GM12878 (cell line): ENCODE measurements at regions not wholly inside any gene's neighbourhood (a gene's known extent, or its start where the extent isn't known, plus 50 kb on each side); places are given as distances from the start of the nearest gene placed in this dataset.

Experiments used
- ATAC-seq: fragments of 200-7000 bp; cut with Tn5 transposase; 3 replicates; pipeline ENCODE4 v1.9.1; 2020; ENCODE audit warnings: mild to moderate bottlenecking, moderate library complexity
- BruUV-seq: library from RNA; stranded (reverse); fragments of 400-500 nt; replicated peaks from 2 replicates; lab custom pipeline; 2021; lab: Mats Ljungman, UMichigan
- CTCF ChIA-PET: fragments of 300-600 bp; sonication (Branson Sonifier 250); formaldehyde crosslinking; extraction: SDS; loops from one replicate; lab custom pipeline; 2021; ENCODE audit warnings: inconsistent platforms; lab: Yijun Ruan, JAX
- POLR2A ChIA-PET: fragments of 350-600 bp; formaldehyde crosslinking; extraction: SDS; loops from one replicate; lab custom pipeline; 2021; ENCODE audit warnings: inconsistent platforms; lab: Charles Lee
- RAD21 ChIA-PET: fragments of 300-600 bp; sonication (Branson Sonifier 250); formaldehyde crosslinking; loops from one replicate; lab custom pipeline; 2023; ENCODE audit warnings: antibody characterized with exemption; ENCODE audit not compliant: unreplicated experiment; lab: Charles Lee
- SMC1A ChIA-PET: fragments of 300-600 bp; sonication (Branson Sonifier 250); formaldehyde crosslinking; loops from one replicate; lab custom pipeline; 2023; ENCODE audit not compliant: unreplicated experiment, uncharacterized antibody; lab: Charles Lee
- DNase-seq: peaks from one replicate; pipeline ENCODE4 v3.0.0-alpha.2; 2011; ENCODE audit warnings: low read depth, low spot score
- FAIRE-seq: peaks from 3 replicates; lab custom pipeline; 2011; peaks lifted over from hg19 to GRCh38; lab: Jason Lieb, UNC
- H2AFZ ChIP-seq: 2 replicates; pipeline ENCODE4 v1.6.0; 2011; ENCODE audit warnings: low read depth, low read length, control low read depth; ENCODE audit not compliant: control insufficient read depth
- H3K27ac ChIP-seq: 2 replicates; pipeline ENCODE4 v1.5.1; 2011; ENCODE audit warnings: control low read depth; ENCODE audit not compliant: control insufficient read depth, insufficient read depth
- H3K27me3 ChIP-seq, 2 experiments: replicated peaks in 1 of 2; 2 replicates each; pipeline versions ENCODE4 v1.6.0 to v1.6.1; 2011; ENCODE audit warnings: low read length in 1 of 2; ENCODE audit not compliant: control insufficient read depth in 2 of 2, insufficient read depth in 2 of 2
- H3K36me3 ChIP-seq, 2 experiments: 2 replicates each; pipeline ENCODE4 v1.5.1; 2011; ENCODE audit warnings: low read length in 1 of 2; ENCODE audit not compliant: control insufficient read depth in 2 of 2, insufficient read depth in 2 of 2
- H3K4me1 ChIP-seq: 2 replicates; pipeline ENCODE4 v1.6.1; 2011; ENCODE audit warnings: mild to moderate bottlenecking, low read length, moderate library complexity, mixed read lengths; ENCODE audit not compliant: control insufficient read depth, insufficient read depth
- H3K4me2 ChIP-seq: 2 replicates; pipeline ENCODE4 v1.6.0; 2011; ENCODE audit warnings: control low read depth; ENCODE audit not compliant: control insufficient read depth, insufficient read depth
- H3K4me3 ChIP-seq: fragments of 200-600 bp; sonication (generic); 2 replicates; pipeline ENCODE4 v1.5.1; 2016
- H3K79me2 ChIP-seq: 2 replicates; pipeline ENCODE4 v1.6.0; 2011; ENCODE audit warnings: low read length; ENCODE audit not compliant: control insufficient read depth, insufficient read depth
- H3K9ac ChIP-seq: 2 replicates; pipeline ENCODE4 v1.8.0; 2011; ENCODE audit warnings: low read length, control low read depth, mixed read lengths; ENCODE audit not compliant: control insufficient read depth, insufficient read depth
- H3K9me3 ChIP-seq: replicated peaks from 3 replicates; pipeline ENCODE4 v1.5.1; 2011; ENCODE audit warnings: mild to moderate bottlenecking, low read length; ENCODE audit not compliant: control insufficient read depth, insufficient read depth
- H4K20me1 ChIP-seq: 2 replicates; pipeline ENCODE4 v1.6.0; 2011; ENCODE audit not compliant: control insufficient read depth, insufficient read depth
- BACH1 ChIP-seq: fragments of 450-650 bp; IDR thresholded peaks from 2 replicates; pipeline ENCODE4 v1.6.1; 2017; ENCODE audit warnings: mild to moderate bottlenecking, borderline replicate concordance
- BCL11A ChIP-seq: IDR thresholded peaks from 2 replicates; pipeline ENCODE4 v1.6.1; 2011; ENCODE audit warnings: low read depth, low read length
- BHLHE40 ChIP-seq, 2 experiments: fragments of 450-650 bp in 1 of 2; IDR thresholded peaks; 2 replicates each; pipeline ENCODE4 v1.6.1; 2011 to 2017; ENCODE audit warnings: low read depth in 2 of 2, borderline replicate concordance in 1 of 2, improper control_type of control experiment in 1 of 2, low read length in 1 of 2, mild to moderate bottlenecking in 1 of 2
- CBX5 ChIP-seq: sonication (generic); IDR thresholded peaks from 2 replicates; pipeline ENCODE4 v1.6.1; 2016; ENCODE audit warnings: low read depth, moderate library complexity, mild to moderate bottlenecking, inconsistent platforms
- EED ChIP-seq: sonication (generic); IDR thresholded peaks from 2 replicates; pipeline ENCODE4 v1.6.1; 2016; ENCODE audit warnings: antibody characterized with exemption, low read depth
- IKZF2 ChIP-seq, 2 experiments: fragments of 450-650 bp; IDR thresholded peaks; 2 replicates each; pipeline ENCODE4 v1.6.1; 2017; ENCODE audit warnings: mild to moderate bottlenecking in 2 of 2, moderate library complexity in 2 of 2
- KAT2A ChIP-seq: conservative IDR thresholded peaks from 2 replicates; pipeline ENCODE4 v1.6.1; 2011; ENCODE audit warnings: low read depth, low read length; ENCODE audit not compliant: control insufficient read depth
- MXI1 ChIP-seq: fragments of 150-350 bp; IDR thresholded peaks from 2 replicates; pipeline ENCODE4 v1.6.1; 2011; ENCODE audit warnings: low read depth, mild to moderate bottlenecking, inconsistent platforms, low read length, improper control_type of control experiment
- NFXL1 ChIP-seq: fragments of 450-650 bp; IDR thresholded peaks from 2 replicates; pipeline ENCODE4 v1.6.1; 2017; ENCODE audit warnings: antibody characterized with exemption, mild to moderate bottlenecking, borderline replicate concordance
- POLR2AphosphoS5 ChIP-seq: IDR thresholded peaks from 2 replicates; pipeline ENCODE4 v1.6.1; 2011; ENCODE audit warnings: mild to moderate bottlenecking, low read length, inconsistent platforms
- PRDM15 ChIP-seq: fragments of 450-650 bp; formaldehyde crosslinking; IDR thresholded peaks from 2 replicates; pipeline ENCODE4 v1.4.0; 2020; ENCODE audit warnings: mild to moderate bottlenecking, moderate library complexity
- RAD21 ChIP-seq: IDR thresholded peaks from 2 replicates; pipeline ENCODE4 v1.6.1; 2011; ENCODE audit warnings: mild to moderate bottlenecking, low read depth, low read length, moderate library complexity; ENCODE audit not compliant: insufficient read depth
- WGBS: methylation state at CpG from one replicate; pipeline ENCODE4 v1.1.6; 2016; ENCODE audit warnings: low lambda C conversion rate; ENCODE audit not compliant: insufficient replicate concordance, insufficient coverage; ENCODE audit errors: missing lambda C conversion rate; 5-methylcytosine and 5-hydroxymethylcytosine counted together
- in situ Hi-C: fragments of 300-500 bp; cut with MboI; formaldehyde crosslinking; loops from 9 replicates; pipeline ENCODE4 v1.14.3; 2018; ENCODE audit warnings: mixed read lengths
- intact Hi-C: fragments of 100-400 bp; cut with micrococcal nuclease; formaldehyde crosslinking; loops from one replicate; pipeline ENCODE4 v1.14.2; 2022; ENCODE audit not compliant: unreplicated experiment
- TF ChIP-seq, protein P1 (sequence below): fragments of 450-650 bp; IDR thresholded peaks from 2 replicates; pipeline ENCODE4 v1.6.1; 2017; ENCODE audit warnings: mild to moderate bottlenecking, low read depth, inconsistent platforms; ENCODE audit not compliant: poor library complexity, severe bottlenecking

- Histone ChIP-seq H2AFZ (no peak overlapping the region), H4K20me1 (no peaks in the 10 kb centered on the region), H3K79me2 (no peaks in the 10 kb centered on the region), H3K9ac (no peak overlapping the region), H3K4me1 (no peaks in the 10 kb centered on the region), H3K4me3 (no peak overlapping the region), H3K9me3 (no peaks in the 10 kb centered on the region), H3K4me2 (no peak overlapping the region), H3K36me3 (no peaks in the 10 kb centered on the region), H3K27ac (no peak overlapping the region), H3K27me3 (no peaks in the 10 kb centered on the region)
- in situ Hi-C loops, result no loop called here
- no peak for DNase-seq
- intact Hi-C loops, result no loop called here
- TF ChIP-seq POLR2AphosphoS5, result no peak
- no peak for TF ChIP-seq PRDM15
- ChIA-PET SMC1A (no interaction called here), POLR2A (no interaction called here), CTCF (no interaction called here), RAD21 (no interaction called here)
- ATAC-seq, result no peak
- BruUV-seq, result no TSS peak
- FAIRE-seq, result no peak
- 7% methylated on average over 5 of the region's 5 CpGs for WGBS
These were observed 99.2 kb upstream of the ZNF521 start for GRCh38 chr18:25451077-25451658.

- Histone ChIP-seq H3K36me3 (no peaks in the 10 kb centered on the region), H3K9me3 (no peaks in the 10 kb centered on the region), H3K9ac (no peak overlapping the region), H3K27ac (no peak overlapping the region), H4K20me1 (no peaks in the 10 kb centered on the region), H3K79me2 (no peaks in the 10 kb centered on the region), H3K4me3 (no peak overlapping the region), H3K4me2 (no peak overlapping the region), H3K4me1 (no peaks in the 10 kb centered on the region), H3K27me3 (no peaks in the 10 kb centered on the region), H2AFZ (no peak overlapping the region)
- intact Hi-C loops, result no loop called here
- no TSS peak for BruUV-seq
- ATAC-seq, result no peak
- ChIA-PET POLR2A (no interaction called here), RAD21 (no interaction called here), CTCF (no interaction called here), SMC1A (no interaction called here)
- no peak for FAIRE-seq
- in situ Hi-C loops, result no loop called here
- no peak for DNase-seq
- TF ChIP-seq KAT2A (no peak), BHLHE40 (IDR thresholded peaks at IDR 0.05; ENCODE audit: borderline replicate concordance in 1 of 2, low read depth in 2 of 2, low read length in 1 of 2) (no peak), BCL11A (no peak), IKZF2 (IDR thresholded peaks at IDR 0.05) (no peak), RAD21 (no peak), BACH1 (no peak), CBX5 (no peak), EED (no peak), NFXL1 (no peak), MXI1 (no peak)
- TF ChIP-seq, protein P1, sequence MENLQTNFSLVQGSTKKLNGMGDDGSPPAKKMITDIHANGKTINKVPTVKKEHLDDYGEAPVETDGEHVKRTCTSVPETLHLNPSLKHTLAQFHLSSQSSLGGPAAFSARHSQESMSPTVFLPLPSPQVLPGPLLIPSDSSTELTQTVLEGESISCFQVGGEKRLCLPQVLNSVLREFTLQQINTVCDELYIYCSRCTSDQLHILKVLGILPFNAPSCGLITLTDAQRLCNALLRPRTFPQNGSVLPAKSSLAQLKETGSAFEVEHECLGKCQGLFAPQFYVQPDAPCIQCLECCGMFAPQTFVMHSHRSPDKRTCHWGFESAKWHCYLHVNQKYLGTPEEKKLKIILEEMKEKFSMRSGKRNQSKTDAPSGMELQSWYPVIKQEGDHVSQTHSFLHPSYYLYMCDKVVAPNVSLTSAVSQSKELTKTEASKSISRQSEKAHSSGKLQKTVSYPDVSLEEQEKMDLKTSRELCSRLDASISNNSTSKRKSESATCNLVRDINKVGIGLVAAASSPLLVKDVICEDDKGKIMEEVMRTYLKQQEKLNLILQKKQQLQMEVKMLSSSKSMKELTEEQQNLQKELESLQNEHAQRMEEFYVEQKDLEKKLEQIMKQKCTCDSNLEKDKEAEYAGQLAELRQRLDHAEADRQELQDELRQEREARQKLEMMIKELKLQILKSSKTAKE, result no peak
These were observed 97.1 kb upstream of the ZNF521 start for GRCh38 chr18:25449046-25449445.
